ENCODE measurements at regions not wholly inside any gene's neighbourhood (a gene's known extent, or its start where the extent isn't known, plus 50 kb on each side); places are given as distances from the start of the nearest gene placed in this dataset.
"Not testable (repeated sequence)": the region's sequence is repeated elsewhere in the genome, so short reads cannot be mapped to it uniquely, and the experiment has no call there.

- DNase-seq (ENCODE audit: low spot score) (no peak), ATAC-seq (ENCODE audit: low FRiP score) (no peak)
- no peak for TF ChIP-seq CTCF (IDR thresholded peaks at IDR 0.05)
Measured at GRCh38 chr2:195331966-195332365, 325.1 kb upstream of the SLC39A10 start.

GRCh38 chr2:195331129-195331528, 325.9 kb upstream of the SLC39A10 start:
- DNase-seq (ENCODE audit: low spot score) (no peak), ATAC-seq (ENCODE audit: low FRiP score) (no peak)
- TF ChIP-seq CTCF (IDR thresholded peaks at IDR 0.05): no peak

GRCh38 chr2:195330513-195330956, 326.5 kb upstream of the SLC39A10 start:
- no peak for TF ChIP-seq CTCF (IDR thresholded peaks at IDR 0.05)
- ATAC-seq (ENCODE audit: low FRiP score) (no peak), DNase-seq (ENCODE audit: low spot score) (no peak)

- DNase-seq (ENCODE audit: low spot score); ATAC-seq (ENCODE audit: low FRiP score): not testable (repeated sequence)
Measured at GRCh38 chr2:195329784-195330183, 327.2 kb upstream of the SLC39A10 start.

- no peak for DNase-seq (ENCODE audit: low spot score)
- no peak for ATAC-seq (ENCODE audit: low FRiP score)
- TF ChIP-seq CTCF (IDR thresholded peaks at IDR 0.05): no peak
Measured at GRCh38 chr2:195326537-195326936, 330.5 kb upstream of the SLC39A10 start.

- DNase-seq (ENCODE audit: low spot score): no peak
- no peak for ATAC-seq (ENCODE audit: low FRiP score)
- TF ChIP-seq CTCF (IDR thresholded peaks at IDR 0.05): no peak
Measured at GRCh38 chr2:195322324-195322723, 334.7 kb upstream of the SLC39A10 start.

- TF ChIP-seq CTCF (IDR thresholded peaks at IDR 0.05): no peak
- no peak for DNase-seq (ENCODE audit: low spot score)
- no peak for ATAC-seq (ENCODE audit: low FRiP score)
Measured at GRCh38 chr2:195320413-195320973, 336.5 kb upstream of the SLC39A10 start.

Data from omental fat pad (tissue), 3 donors.